ENCODE measurements at regions not wholly inside any gene's neighbourhood (a gene's known extent, or its start where the extent isn't known, plus 50 kb on each side); places are given as distances from the start of the nearest gene placed in this dataset.
"Not testable (repeated sequence)": the region's sequence is repeated elsewhere in the genome, so short reads cannot be mapped to it uniquely, and the experiment has no call there.

- DNase-seq: no peak
Measured at GRCh38 chr13:74264333-74264732, 130.1 kb upstream of the KLF12 start.

- DNase-seq: not testable (repeated sequence)
Measured at GRCh38 chr13:74260420-74260819, 126.2 kb upstream of the KLF12 start.

GRCh38 chr13:74259641-74260040 is 125.4 kb upstream of the KLF12 start:
- no peak for DNase-seq

GRCh38 chr13:74258961-74259360 is 124.8 kb upstream of the KLF12 start:
- no peak for DNase-seq

- no peak for DNase-seq
Measured at GRCh38 chr13:74256969-74257368, 122.8 kb upstream of the KLF12 start.

GRCh38 chr13:74253161-74253560 is 119.0 kb upstream of the KLF12 start:
- DNase-seq: no peak

GRCh38 chr13:74251778-74252519 is 117.7 kb upstream of the KLF12 start:
- no peak for DNase-seq

- peak; percentile 42 for DNase-seq
Measured at GRCh38 chr13:74250738-74251190, 116.6 kb upstream of the KLF12 start.

- no peak for DNase-seq
Measured at GRCh38 chr13:74248477-74248876, 114.3 kb upstream of the KLF12 start.

- no peak for DNase-seq
Measured at GRCh38 chr13:74246487-74246886, 112.3 kb upstream of the KLF12 start.

GRCh38 chr13:74243637-74244526 is 109.7 kb upstream of the KLF12 start:
- no peak for DNase-seq

- not testable (repeated sequence) for DNase-seq
Measured at GRCh38 chr13:74241343-74241742, 107.1 kb upstream of the KLF12 start.

- no peak for DNase-seq
Measured at GRCh38 chr13:74230984-74231501, 96.8 kb upstream of the KLF12 start.

- DNase-seq: no peak
Measured at GRCh38 chr13:74229242-74229641, 95.0 kb upstream of the KLF12 start.

GRCh38 chr13:74227476-74228158 is 93.4 kb upstream of the KLF12 start:
- no peak for DNase-seq

GRCh38 chr13:74226791-74227475 is 92.7 kb upstream of the KLF12 start:
- no peak for DNase-seq

GRCh38 chr13:74221752-74222151 is 87.5 kb upstream of the KLF12 start:
- no peak for DNase-seq

GRCh38 chr13:74219566-74219965 is 85.4 kb upstream of the KLF12 start:
- DNase-seq: no peak

- no peak for DNase-seq
Measured at GRCh38 chr13:74218291-74218690, 84.1 kb upstream of the KLF12 start.

GRCh38 chr13:74217811-74218210 is 83.6 kb upstream of the KLF12 start:
- peak; percentile 70 for DNase-seq

GRCh38 chr13:74215420-74215819 is 81.2 kb upstream of the KLF12 start:
- DNase-seq: no peak

GRCh38 chr13:74214321-74214720 is 80.1 kb upstream of the KLF12 start:
- no peak for DNase-seq
